HepG2 (cell line): ENCODE measurements at regions not wholly inside any gene's neighbourhood (a gene's known extent, or its start where the extent isn't known, plus 50 kb on each side); places are given as distances from the start of the nearest gene placed in this dataset.

Source experiments
- ASH2L ChIP-seq: fragments of 300-600, 200-600 bp; sonication (generic); IDR thresholded peaks from 2 replicates; pipeline ENCODE4 v1.7.0; 2017; ENCODE audit warnings: low read depth, mild to moderate bottlenecking, moderate library complexity, mixed read lengths, low read length; ENCODE audit not compliant: insufficient read length
- DMAP1 ChIP-seq: IDR thresholded peaks from 2 replicates; pipeline ENCODE4 v1.6.1; 2016
- TF ChIP-seq, protein P1 (sequence below): sonication (generic); formaldehyde crosslinking; IDR thresholded peaks from 2 replicates; pipeline ENCODE4 v1.5.0; 2020; ENCODE audit warnings: mild to moderate bottlenecking, missing genetic modification reagents, moderate library complexity
- TF ChIP-seq, protein P2 (sequence below), 2 experiments: sonication (generic) in 1 of 2; formaldehyde crosslinking in 1 of 2; IDR thresholded peaks; 2 replicates each; pipeline versions ENCODE4 v1.5.1 to v1.6.1; 2011 to 2020; ENCODE audit warnings: borderline replicate concordance in 1 of 2, low read depth in 1 of 2, low read length in 1 of 2, mild to moderate bottlenecking in 1 of 2, missing genetic modification reagents in 1 of 2, moderate library complexity in 1 of 2

GRCh38 chr20:51210084-51210483 is 187.2 kb upstream of the KCNG1 start:
- TF ChIP-seq, protein P1, sequence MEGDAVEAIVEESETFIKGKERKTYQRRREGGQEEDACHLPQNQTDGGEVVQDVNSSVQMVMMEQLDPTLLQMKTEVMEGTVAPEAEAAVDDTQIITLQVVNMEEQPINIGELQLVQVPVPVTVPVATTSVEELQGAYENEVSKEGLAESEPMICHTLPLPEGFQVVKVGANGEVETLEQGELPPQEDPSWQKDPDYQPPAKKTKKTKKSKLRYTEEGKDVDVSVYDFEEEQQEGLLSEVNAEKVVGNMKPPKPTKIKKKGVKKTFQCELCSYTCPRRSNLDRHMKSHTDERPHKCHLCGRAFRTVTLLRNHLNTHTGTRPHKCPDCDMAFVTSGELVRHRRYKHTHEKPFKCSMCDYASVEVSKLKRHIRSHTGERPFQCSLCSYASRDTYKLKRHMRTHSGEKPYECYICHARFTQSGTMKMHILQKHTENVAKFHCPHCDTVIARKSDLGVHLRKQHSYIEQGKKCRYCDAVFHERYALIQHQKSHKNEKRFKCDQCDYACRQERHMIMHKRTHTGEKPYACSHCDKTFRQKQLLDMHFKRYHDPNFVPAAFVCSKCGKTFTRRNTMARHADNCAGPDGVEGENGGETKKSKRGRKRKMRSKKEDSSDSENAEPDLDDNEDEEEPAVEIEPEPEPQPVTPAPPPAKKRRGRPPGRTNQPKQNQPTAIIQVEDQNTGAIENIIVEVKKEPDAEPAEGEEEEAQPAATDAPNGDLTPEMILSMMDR (CRISPR knock-in tag), result no peak
- no peak for TF ChIP-seq DMAP1 (CRISPR knock-in tag)
- TF ChIP-seq, protein P2, sequence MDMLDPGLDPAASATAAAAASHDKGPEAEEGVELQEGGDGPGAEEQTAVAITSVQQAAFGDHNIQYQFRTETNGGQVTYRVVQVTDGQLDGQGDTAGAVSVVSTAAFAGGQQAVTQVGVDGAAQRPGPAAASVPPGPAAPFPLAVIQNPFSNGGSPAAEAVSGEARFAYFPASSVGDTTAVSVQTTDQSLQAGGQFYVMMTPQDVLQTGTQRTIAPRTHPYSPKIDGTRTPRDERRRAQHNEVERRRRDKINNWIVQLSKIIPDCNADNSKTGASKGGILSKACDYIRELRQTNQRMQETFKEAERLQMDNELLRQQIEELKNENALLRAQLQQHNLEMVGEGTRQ (IDR thresholded peaks at IDR 0.05; ENCODE audit: low read depth, low read length), result no peak
- TF ChIP-seq, protein P2 (CRISPR knock-in tag; IDR thresholded peaks at IDR 0.05; ENCODE audit: borderline replicate concordance), result no peak
- no peak for TF ChIP-seq ASH2L
